GM12872 (cell line): ENCODE measurements at regions not wholly inside any gene's neighbourhood (a gene's known extent, or its start where the extent isn't known, plus 50 kb on each side); places are given as distances from the start of the nearest gene placed in this dataset.

ENCODE experiments used
- TF ChIP-seq, protein P1 (sequence below): IDR thresholded peaks from 3 replicates; pipeline ENCODE4 v1.5.1; 2011; ENCODE audit warnings: low read depth, mild to moderate bottlenecking, low read length, moderate library complexity; ENCODE audit not compliant: insufficient read depth

DNA sequence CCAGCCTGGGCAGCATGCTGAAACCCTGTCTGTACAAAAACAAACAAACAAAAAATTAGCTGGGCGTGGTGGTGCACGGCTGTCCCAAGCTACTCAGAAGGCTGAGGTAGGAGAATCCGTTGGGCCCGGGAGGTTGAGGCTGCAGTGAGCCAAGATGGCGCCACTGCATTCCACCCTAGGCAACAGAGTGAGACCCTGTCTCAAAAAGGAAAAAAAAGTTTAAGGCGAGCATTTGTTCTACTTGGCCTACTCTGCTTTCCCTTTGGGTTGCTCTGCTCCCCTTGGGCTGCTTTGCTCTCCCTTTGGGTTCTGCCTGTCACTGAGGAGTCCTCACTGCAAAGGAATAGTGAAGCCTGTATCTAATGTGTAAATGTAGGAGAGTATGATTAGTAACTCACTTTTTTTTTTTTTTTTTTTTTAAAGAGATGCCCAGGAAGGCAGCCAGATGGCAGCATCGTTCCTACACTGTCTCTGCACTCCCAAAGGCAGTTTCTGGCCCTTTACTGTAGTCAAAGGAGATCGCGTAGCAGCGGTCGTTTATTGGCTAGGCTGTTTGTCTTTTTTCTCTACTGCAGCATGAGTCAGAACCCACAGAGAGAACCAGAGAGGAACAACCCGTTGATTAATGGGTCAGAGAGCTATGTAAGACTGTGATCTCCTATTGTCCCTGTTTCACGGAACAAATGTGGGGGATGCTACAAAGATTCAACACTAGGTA lies 118.3 kb upstream of the CWC22 start:
- TF ChIP-seq, protein P1, sequence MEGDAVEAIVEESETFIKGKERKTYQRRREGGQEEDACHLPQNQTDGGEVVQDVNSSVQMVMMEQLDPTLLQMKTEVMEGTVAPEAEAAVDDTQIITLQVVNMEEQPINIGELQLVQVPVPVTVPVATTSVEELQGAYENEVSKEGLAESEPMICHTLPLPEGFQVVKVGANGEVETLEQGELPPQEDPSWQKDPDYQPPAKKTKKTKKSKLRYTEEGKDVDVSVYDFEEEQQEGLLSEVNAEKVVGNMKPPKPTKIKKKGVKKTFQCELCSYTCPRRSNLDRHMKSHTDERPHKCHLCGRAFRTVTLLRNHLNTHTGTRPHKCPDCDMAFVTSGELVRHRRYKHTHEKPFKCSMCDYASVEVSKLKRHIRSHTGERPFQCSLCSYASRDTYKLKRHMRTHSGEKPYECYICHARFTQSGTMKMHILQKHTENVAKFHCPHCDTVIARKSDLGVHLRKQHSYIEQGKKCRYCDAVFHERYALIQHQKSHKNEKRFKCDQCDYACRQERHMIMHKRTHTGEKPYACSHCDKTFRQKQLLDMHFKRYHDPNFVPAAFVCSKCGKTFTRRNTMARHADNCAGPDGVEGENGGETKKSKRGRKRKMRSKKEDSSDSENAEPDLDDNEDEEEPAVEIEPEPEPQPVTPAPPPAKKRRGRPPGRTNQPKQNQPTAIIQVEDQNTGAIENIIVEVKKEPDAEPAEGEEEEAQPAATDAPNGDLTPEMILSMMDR, result peak; percentile 65

DNA sequence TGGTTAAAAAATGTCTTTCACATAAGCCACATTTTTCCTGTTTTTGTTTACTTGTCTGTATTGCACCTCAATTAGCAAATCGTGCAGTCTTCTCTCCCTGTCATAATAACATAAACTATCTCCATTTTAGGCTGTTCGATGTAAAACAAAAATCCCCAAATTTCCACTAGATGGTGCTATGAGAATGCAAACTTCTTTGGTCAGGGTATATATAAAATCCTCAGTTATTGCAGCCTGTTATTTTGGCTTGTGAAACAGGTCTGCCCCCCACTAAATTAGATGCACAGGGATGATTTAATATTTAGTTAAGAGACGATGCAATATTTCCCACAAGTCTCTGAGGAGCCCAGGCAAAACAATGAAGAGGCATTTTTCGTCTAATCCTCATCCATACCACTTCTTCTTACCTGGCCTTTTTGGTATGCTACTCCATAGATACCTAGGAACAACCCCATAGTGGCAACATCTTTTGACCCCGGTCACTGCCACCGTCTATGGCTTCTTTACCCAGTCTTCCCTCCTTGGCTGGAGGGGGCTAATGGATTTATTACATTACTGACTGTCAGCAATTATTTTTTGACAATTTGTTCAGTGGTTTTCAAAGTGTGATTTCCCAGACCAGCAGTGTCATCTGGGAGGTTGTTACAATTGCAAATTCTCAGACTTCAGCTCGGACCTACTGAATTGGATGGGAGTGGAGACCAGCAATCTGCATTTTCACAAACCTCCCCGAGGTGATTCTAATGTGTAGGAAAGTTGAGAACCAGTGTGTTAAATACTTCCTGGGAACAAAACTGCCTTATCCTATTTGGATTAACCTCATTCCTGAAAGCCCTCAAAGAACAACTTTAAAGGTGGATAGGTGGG lies 117.4 kb upstream of the CWC22 start:
- TF ChIP-seq, protein P1, result peak; percentile 45; the same call in 2 of the 3 replicates

- TF ChIP-seq, protein P1, result no peak
Observed at GRCh38 chr2:180122874-180123273, 115.8 kb upstream of the CWC22 start.

- TF ChIP-seq, protein P1, result no peak
Observed at GRCh38 chr2:180115675-180116074, 108.6 kb upstream of the CWC22 start.

GRCh38 chr2:180115269-180115668 lies 108.2 kb upstream of the CWC22 start:
- TF ChIP-seq, protein P1, result no peak

DNA sequence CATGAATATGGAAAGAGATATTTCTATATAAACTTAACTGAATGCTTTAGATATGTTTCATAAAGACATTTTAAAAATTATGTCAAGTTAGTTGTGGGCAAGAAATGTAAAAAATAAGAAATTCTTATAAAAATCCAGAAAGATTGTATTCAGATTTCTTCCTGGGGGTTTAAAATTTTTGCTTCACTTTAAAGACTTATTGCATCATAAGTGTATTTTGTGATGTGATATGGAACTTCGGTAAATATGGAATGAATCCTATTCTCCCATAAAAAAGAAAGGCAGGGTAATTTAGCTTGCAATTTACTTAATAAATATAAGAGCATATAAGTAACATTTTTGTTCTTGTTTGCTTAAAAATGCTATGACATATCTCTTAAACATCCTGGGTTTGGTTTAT lies 104.8 kb upstream of the CWC22 start:
- TF ChIP-seq, protein P1, result no peak

- TF ChIP-seq, protein P1, result no peak
Observed at GRCh38 chr2:180110469-180110868, 103.4 kb upstream of the CWC22 start.
